ENCODE measurements at regions not wholly inside any gene's neighbourhood (a gene's known extent, or its start where the extent isn't known, plus 50 kb on each side); places are given as distances from the start of the nearest gene placed in this dataset.

GRCh38 chr2:41903474-41904135, 144.2 kb upstream of the PKDCC start:
- intact Hi-C loops (cut with DNase I; ENCODE audit: low total_unique reads): no loop called here
- H3K4me3 ChIP-seq: no peak overlapping the region
- TF ChIP-seq POLR2AphosphoS5 (IDR thresholded peaks at IDR 0.05) (no peak), EP300 (IDR thresholded peaks at IDR 0.05) (no peak), CTCF (IDR thresholded peaks at IDR 0.05) (no peak)
- H3K27ac ChIP-seq: no peak overlapping the region
- H3K9me3 ChIP-seq: no peaks in the 10 kb centered on the region
- H3K4me1 ChIP-seq: peaks cover 0 to 15% (median 0%) of the 10 kb centered on the region in 4 donors
- DNase-seq: no peak
- H3K36me3 ChIP-seq: no peaks in the 10 kb centered on the region
- peaks cover 0 to 9% (median 0%) of the 10 kb centered on the region in 3 donors for H3K27me3 ChIP-seq

- Histone ChIP-seq H3K4me1 (peaks cover 0 to 15% (median 0%) of the 10 kb centered on the region in 4 donors), H3K27me3 (peaks cover 0 to 9% (median 0%) of the 10 kb centered on the region in 3 donors), H3K36me3 (no peaks in the 10 kb centered on the region), H3K9me3 (no peaks in the 10 kb centered on the region), H3K27ac (no peak overlapping the region), H3K4me3 (no peak overlapping the region)
- WGBS, 5 donors: 76 to 100% (median 91%) methylated on average over 2 of the region's 2 CpGs
- no peak for DNase-seq
- no peak for TF ChIP-seq POLR2A (IDR thresholded peaks at IDR 0.05)
- TF ChIP-seq CTCF (IDR thresholded peaks at IDR 0.05): no peak
- no peak for TF ChIP-seq POLR2AphosphoS5 (IDR thresholded peaks at IDR 0.05)
- TF ChIP-seq EP300 (IDR thresholded peaks at IDR 0.05): no peak
- intact Hi-C loops (cut with DNase I; ENCODE audit: low total_unique reads): no loop called here
Measured at GRCh38 chr2:41904459-41904858, 143.4 kb upstream of the PKDCC start.

GRCh38 chr2:41905597-41906337, 142.1 kb upstream of the PKDCC start:
- 60 to 67% (median 63%) methylated on average over 7 of the region's 7 CpGs for WGBS, 5 donors
- Histone ChIP-seq H3K36me3 (no peaks in the 10 kb centered on the region), H3K4me3 (no peak overlapping the region)

GRCh38 chr2:41906338-41906725, 141.5 kb upstream of the PKDCC start:
- H3K36me3 ChIP-seq: no peaks in the 10 kb centered on the region
- H3K9me3 ChIP-seq: no peaks in the 10 kb centered on the region
- intact Hi-C loops (cut with DNase I; ENCODE audit: low total_unique reads): no loop called here
- TF ChIP-seq POLR2AphosphoS5 (IDR thresholded peaks at IDR 0.05) (peak in 1 of 3 donors; percentile 22), POLR2A (IDR thresholded peaks at IDR 0.05) (no peak)
- no peak overlapping the region for H3K27ac ChIP-seq
- no peak overlapping the region for H3K4me3 ChIP-seq
- WGBS, 5 donors: 31 to 39% (median 37%) methylated on average over 4 of the region's 4 CpGs
- peak in 1 of 2 donors; percentile 69 for DNase-seq
- H3K27me3 ChIP-seq: peaks cover 0 to 9% (median 0%) of the 10 kb centered on the region in 3 donors
- peaks cover 0 to 15% (median 0%) of the 10 kb centered on the region in 4 donors for H3K4me1 ChIP-seq

More at GRCh38 chr2:41905597-41906337, 142.1 kb upstream of the PKDCC start:
- no peaks in the 10 kb centered on the region for H3K9me3 ChIP-seq
- no peak for DNase-seq
- H3K4me1 ChIP-seq: peaks cover 0 to 15% (median 0%) of the 10 kb centered on the region in 4 donors
- intact Hi-C loops (cut with DNase I; ENCODE audit: low total_unique reads): no loop called here
- peaks cover 0 to 9% (median 0%) of the 10 kb centered on the region in 3 donors for H3K27me3 ChIP-seq
- TF ChIP-seq CTCF (IDR thresholded peaks at IDR 0.05) (no peak), POLR2A (IDR thresholded peaks at IDR 0.05) (no peak), POLR2AphosphoS5 (IDR thresholded peaks at IDR 0.05) (no peak), EP300 (IDR thresholded peaks at IDR 0.05) (no peak)
- H3K27ac ChIP-seq: no peak overlapping the region

Data from stomach (tissue), 8 donors.